Rectal smooth muscle tissue (tissue), 1 donor: ENCODE measurements at regions not wholly inside any gene's neighbourhood (a gene's known extent, or its start where the extent isn't known, plus 50 kb on each side); places are given as distances from the start of the nearest gene placed in this dataset.
"Not testable (repeated sequence)": the region's sequence is repeated elsewhere in the genome, so short reads cannot be mapped to it uniquely, and the experiment has no call there.

Experiments
- H3K27ac ChIP-seq: one replicate; pipeline ENCODE4 v1.7.0; 2013; ENCODE audit warnings: low read depth, low read length, inconsistent platforms
- H3K27me3 ChIP-seq: one replicate; pipeline ENCODE4 v1.7.0; 2013; ENCODE audit warnings: low read length; ENCODE audit not compliant: control insufficient read depth, insufficient read depth
- H3K36me3 ChIP-seq: one replicate; pipeline ENCODE4 v1.7.0; 2013; ENCODE audit warnings: low read length; ENCODE audit not compliant: control insufficient read depth, insufficient read depth
- H3K4me1 ChIP-seq: one replicate; pipeline ENCODE4 v1.7.0; 2013; ENCODE audit warnings: low read length; ENCODE audit not compliant: control insufficient read depth, insufficient read depth
- H3K4me3 ChIP-seq: one replicate; pipeline ENCODE4 v1.7.0; 2013; ENCODE audit warnings: low read length
- H3K9ac ChIP-seq: one replicate; pipeline ENCODE4 v1.7.0; 2013; ENCODE audit warnings: low read length

GRCh38 chr3:64382153-64382552 is 156.9 kb upstream of the PRICKLE2 start:
- Histone ChIP-seq H3K27ac (no peak overlapping the region), H3K4me3 (no peak overlapping the region), H3K9ac (no peak overlapping the region), H3K27me3 (no peaks in the 10 kb centered on the region), H3K4me1 (no peaks in the 10 kb centered on the region), H3K36me3 (no peaks in the 10 kb centered on the region)

DNA sequence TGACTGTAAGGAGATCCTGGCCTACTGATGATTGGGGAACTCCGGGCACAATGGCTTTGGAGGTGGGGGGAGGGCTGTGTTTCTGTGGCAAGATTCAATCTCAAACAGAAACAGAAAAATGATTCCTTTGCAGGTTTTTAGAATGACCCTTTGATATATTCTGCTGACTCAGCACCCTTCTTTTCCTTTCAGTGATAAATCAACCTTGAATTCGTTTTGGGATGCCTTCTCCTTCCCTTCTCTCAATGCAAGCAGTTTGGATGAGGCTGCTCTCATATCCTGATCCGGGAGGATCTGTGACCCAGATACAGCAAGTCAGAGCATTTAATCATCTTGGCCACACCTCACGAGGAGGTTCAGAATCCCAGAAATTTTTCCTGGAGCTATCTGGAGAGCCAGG is 156.1 kb upstream of the PRICKLE2 start:
- no peaks in the 10 kb centered on the region for H3K27me3 ChIP-seq
- no peak overlapping the region for H3K27ac ChIP-seq
- H3K4me3 ChIP-seq: no peak overlapping the region
- H3K36me3 ChIP-seq: no peaks in the 10 kb centered on the region
- no peak overlapping the region for H3K9ac ChIP-seq
- H3K4me1 ChIP-seq: no peaks in the 10 kb centered on the region

DNA sequence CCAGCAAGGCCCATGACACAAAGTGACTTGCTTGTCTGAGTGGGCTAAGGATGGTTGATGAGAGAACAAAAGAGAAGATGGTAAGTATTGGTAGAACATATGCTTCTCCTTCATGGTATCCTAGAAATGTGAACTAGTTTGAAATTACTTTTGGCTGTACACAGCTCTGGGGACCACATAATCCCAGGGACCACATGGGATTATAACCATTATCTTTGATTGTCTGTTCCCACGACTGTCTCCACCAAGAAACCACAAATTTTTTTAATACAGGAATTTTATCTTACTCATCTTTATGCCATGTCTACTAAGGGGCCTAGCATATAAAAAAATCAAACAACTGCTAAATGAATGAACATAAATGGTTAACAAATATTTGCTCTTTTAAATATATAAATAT is 155.3 kb upstream of the PRICKLE2 start:
- H3K27me3 ChIP-seq: no peaks in the 10 kb centered on the region

DNA sequence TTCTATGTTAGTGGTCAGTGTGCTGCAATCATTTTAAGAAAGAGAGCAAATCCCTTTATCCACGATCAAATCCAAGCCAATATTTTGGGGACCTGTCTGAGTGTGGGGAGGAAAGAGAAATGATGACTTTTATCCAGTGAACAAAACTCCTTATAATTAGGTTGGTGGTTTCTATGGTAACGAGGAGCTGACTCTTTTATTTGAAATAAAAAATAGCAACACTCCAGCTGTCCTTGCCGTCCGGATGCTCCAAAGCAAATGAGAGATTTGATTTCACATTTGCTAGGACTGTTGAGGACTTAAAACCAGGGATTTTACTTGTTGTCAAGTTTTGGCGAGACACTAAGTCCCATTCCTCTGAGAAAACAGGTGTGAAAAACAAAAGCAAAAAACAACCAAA is 154.0 kb upstream of the PRICKLE2 start:
- Histone ChIP-seq H3K4me1 (no peaks in the 10 kb centered on the region), H3K4me3 (no peak overlapping the region), H3K27ac (no peak overlapping the region), H3K9ac (no peak overlapping the region), H3K27me3 (no peaks in the 10 kb centered on the region), H3K36me3 (no peaks in the 10 kb centered on the region)

More for the DNA sequence above, 155.3 kb upstream of the PRICKLE2 start:
- Histone ChIP-seq H3K4me1 (no peaks in the 10 kb centered on the region), H3K36me3 (no peaks in the 10 kb centered on the region), H3K9ac (no peak overlapping the region), H3K4me3 (no peak overlapping the region), H3K27ac (no peak overlapping the region)

GRCh38 chr3:64377942-64378341 is 152.7 kb upstream of the PRICKLE2 start:
- no peaks in the 10 kb centered on the region for H3K27me3 ChIP-seq
- H3K27ac ChIP-seq: no peak overlapping the region
- H3K36me3 ChIP-seq: no peaks in the 10 kb centered on the region
- no peak overlapping the region for H3K9ac ChIP-seq
- no peak overlapping the region for H3K4me3 ChIP-seq
- no peaks in the 10 kb centered on the region for H3K4me1 ChIP-seq

GRCh38 chr3:64375737-64376136 is 150.5 kb upstream of the PRICKLE2 start:
- H3K4me1 ChIP-seq: no peaks in the 10 kb centered on the region
- no peak overlapping the region for H3K27ac ChIP-seq
- no peak overlapping the region for H3K4me3 ChIP-seq
- H3K36me3 ChIP-seq: no peaks in the 10 kb centered on the region
- no peaks in the 10 kb centered on the region for H3K27me3 ChIP-seq
- no peak overlapping the region for H3K9ac ChIP-seq

DNA sequence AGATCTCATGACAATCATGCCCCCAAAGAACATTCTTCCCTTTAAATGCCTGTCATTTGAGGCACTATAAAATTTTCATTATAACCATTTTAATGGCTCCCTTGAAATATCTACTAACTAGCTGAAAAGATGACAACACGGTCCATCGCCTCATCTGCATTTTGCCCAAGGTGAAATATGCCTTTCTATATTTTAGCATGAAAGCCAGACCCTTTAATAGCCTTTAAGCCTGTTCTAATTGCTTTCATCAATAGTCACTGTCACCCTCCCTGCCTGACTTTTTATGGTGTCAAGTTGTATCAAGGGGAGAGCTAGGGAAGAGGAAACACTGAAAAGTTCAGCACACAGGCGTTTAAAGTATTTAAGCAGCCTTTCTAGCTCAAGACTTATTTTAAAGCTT is 144.1 kb upstream of the PRICKLE2 start:
- no peak overlapping the region for H3K9ac ChIP-seq
- H3K4me1 ChIP-seq: no peaks in the 10 kb centered on the region
- H3K36me3 ChIP-seq: no peaks in the 10 kb centered on the region
- no peak overlapping the region for H3K4me3 ChIP-seq
- H3K27me3 ChIP-seq: no peaks in the 10 kb centered on the region
- H3K27ac ChIP-seq: no peak overlapping the region

DNA sequence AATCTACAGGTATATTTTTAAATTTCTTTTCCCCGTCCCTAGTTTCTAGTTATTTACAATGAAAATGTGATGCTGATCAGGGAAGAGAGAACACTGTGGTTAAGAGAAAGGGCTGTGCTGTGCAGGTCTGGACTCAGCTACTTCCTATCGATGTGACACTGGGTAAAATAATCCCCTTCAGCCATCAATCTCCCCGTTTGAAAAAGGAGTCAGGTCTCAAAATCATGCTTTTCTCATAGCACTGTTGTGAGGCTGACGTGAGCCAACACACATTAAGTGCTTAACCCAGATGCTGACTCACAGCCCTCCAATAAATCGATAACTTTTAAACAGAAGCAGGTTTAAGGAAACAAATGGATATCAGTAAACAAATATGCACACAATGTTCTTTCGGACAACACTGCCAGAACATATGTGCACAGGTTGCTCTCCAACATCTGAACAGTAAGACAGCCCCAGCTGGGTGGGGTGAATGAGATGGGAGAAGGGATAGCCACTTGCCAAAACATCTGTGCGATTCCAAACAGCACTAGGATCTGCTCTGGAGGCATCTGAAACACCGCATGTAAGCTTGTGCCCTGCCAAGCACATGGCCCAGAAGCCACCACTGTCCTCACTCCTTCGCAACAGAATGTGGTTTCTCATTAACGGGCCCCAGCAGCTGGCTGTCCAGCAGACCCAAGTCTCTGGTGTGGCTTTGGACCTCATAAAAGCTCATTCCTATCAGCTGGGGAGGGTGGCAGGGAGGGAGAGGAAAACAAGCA is 143.2 kb upstream of the PRICKLE2 start:
- no peak overlapping the region for H3K9ac ChIP-seq
- no peaks in the 10 kb centered on the region for H3K36me3 ChIP-seq
- H3K4me3 ChIP-seq: no peak overlapping the region
- H3K27ac ChIP-seq: no peak overlapping the region
- H3K27me3 ChIP-seq: no peaks in the 10 kb centered on the region
- H3K4me1 ChIP-seq: no peaks in the 10 kb centered on the region

DNA sequence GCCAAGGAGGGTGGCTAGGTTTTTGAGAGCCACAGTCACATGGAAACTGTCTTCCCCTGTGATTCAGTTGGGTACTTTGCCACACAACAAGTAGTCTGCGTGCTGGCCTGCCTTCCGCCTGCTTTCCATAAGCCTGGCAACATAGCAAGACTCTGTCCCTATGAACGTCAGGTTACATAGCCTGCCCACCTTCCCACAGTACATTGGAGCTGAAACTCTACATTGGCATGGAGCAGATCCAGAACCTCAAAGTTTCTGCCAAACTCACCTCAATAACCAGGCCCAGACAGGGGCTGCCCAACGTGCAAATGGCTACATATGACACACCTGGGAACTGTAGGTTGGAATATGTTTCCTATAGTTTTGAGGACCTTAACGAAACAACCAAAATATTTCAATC is 140.6 kb upstream of the PRICKLE2 start:
- Histone ChIP-seq H3K4me3 (no peak overlapping the region), H3K36me3 (no peaks in the 10 kb centered on the region), H3K9ac (no peak overlapping the region), H3K27me3 (no peaks in the 10 kb centered on the region), H3K4me1 (no peaks in the 10 kb centered on the region), H3K27ac (no peak overlapping the region)

- H3K27me3 ChIP-seq: no peaks in the 10 kb centered on the region
- H3K9ac ChIP-seq: no peak overlapping the region
- H3K36me3 ChIP-seq: no peaks in the 10 kb centered on the region
- no peaks in the 10 kb centered on the region for H3K4me1 ChIP-seq
- H3K4me3 ChIP-seq: no peak overlapping the region
- H3K27ac ChIP-seq: no peak overlapping the region
Measured at GRCh38 chr3:64363842-64364241, 138.6 kb upstream of the PRICKLE2 start.

- no peak overlapping the region for H3K9ac ChIP-seq
- no peaks in the 10 kb centered on the region for H3K36me3 ChIP-seq
- no peaks in the 10 kb centered on the region for H3K27me3 ChIP-seq
- H3K27ac ChIP-seq: no peak overlapping the region
- H3K4me1 ChIP-seq: no peaks in the 10 kb centered on the region
- no peak overlapping the region for H3K4me3 ChIP-seq
Measured at GRCh38 chr3:64361962-64362735, 136.9 kb upstream of the PRICKLE2 start.

GRCh38 chr3:64361036-64361435 is 135.8 kb upstream of the PRICKLE2 start:
- not testable (repeated sequence) for H3K9ac ChIP-seq, H3K27ac ChIP-seq, H3K27me3 ChIP-seq, H3K36me3 ChIP-seq, H3K4me3 ChIP-seq, H3K4me1 ChIP-seq

- Histone ChIP-seq H3K27ac (no peak overlapping the region), H3K27me3 (no peaks in the 10 kb centered on the region), H3K9ac (no peak overlapping the region)
Measured at GRCh38 chr3:64360280-64360679, 135.0 kb upstream of the PRICKLE2 start.

More at GRCh38 chr3:64360280-64360679, 135.0 kb upstream of the PRICKLE2 start:
- H3K4me3 ChIP-seq: no peak overlapping the region
- no peaks in the 10 kb centered on the region for H3K36me3 ChIP-seq
- peaks cover 8% of the 10 kb centered on the region for H3K4me1 ChIP-seq
